RPMI8226 (cell line): ENCODE measurements at regions not wholly inside any gene's neighbourhood (a gene's known extent, or its start where the extent isn't known, plus 50 kb on each side); places are given as distances from the start of the nearest gene placed in this dataset.
"Not testable (repeated sequence)": the region's sequence is repeated elsewhere in the genome, so short reads cannot be mapped to it uniquely, and the experiment has no call there.

ENCODE experiments used
- DNase-seq: peaks from one replicate; pipeline ENCODE4 v3.0.0-alpha.2; 2015

DNA sequence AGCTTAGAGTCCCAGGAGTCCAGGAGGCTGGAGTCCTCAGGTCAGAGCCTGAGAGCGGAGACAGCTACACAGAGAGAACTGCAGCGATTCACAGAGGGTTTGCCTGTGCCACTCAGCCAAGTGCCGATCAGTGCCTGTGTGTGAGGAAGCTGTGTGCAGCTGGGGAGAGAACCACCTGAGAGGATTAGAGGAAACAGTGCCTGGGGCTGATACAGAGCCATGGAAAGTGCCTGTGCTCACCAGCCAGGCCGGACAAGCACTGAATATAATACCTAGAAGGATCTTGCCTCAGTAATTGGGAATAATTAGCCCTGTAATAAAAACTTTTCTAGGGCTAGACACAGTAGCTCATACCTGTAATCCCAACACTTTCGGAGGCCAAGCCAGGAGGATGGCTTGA, 134.7 kb downstream of the ARHGAP11B start:
- DNase-seq, result not testable (repeated sequence)

DNA sequence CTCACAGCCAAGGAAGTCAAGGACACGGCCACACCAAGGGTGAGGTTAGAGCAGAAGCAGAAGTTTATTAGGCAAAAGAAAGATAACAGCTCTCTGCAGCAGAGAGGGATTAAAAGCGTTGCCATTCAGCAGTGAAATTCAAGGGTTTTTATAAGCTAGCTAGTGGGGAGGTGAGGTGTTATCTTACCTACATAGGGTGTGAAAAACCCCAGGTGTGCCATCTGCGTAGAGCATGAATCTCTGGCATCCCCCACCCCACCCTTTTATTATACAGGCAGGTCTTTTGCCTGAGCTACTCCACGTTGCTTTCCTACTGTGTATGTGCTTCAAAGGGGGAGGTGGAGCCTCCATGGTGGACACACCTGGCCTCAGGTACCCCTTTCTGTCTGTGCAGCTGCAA, 135.4 kb downstream of the ARHGAP11B start:
- not testable (repeated sequence) for DNase-seq

GRCh38 chr15:30769390-30770124, 134.2 kb upstream of the FAN1 start:
- DNase-seq, result not testable (repeated sequence)

GRCh38 chr15:30770759-30771158, 133.0 kb upstream of the FAN1 start:
- no peak for DNase-seq

GRCh38 chr15:30783019-30783418, 120.7 kb upstream of the FAN1 start:
- no peak for DNase-seq

- DNase-seq, result no peak
These were observed 115.1 kb upstream of the FAN1 start for GRCh38 chr15:30788595-30788994.

GRCh38 chr15:30791239-30792175, 112.2 kb upstream of the FAN1 start:
- DNase-seq, result no peak

- not testable (repeated sequence) for DNase-seq
These were observed 110.9 kb upstream of the FAN1 start for GRCh38 chr15:30792843-30793242.

- no peak for DNase-seq
These were observed 109.3 kb upstream of the FAN1 start for GRCh38 chr15:30794388-30794787.

GRCh38 chr15:30799565-30799964, 104.2 kb upstream of the FAN1 start:
- DNase-seq, result peak; percentile 14

- not testable (repeated sequence) for DNase-seq
These were observed 102.4 kb upstream of the FAN1 start for GRCh38 chr15:30801140-30801895.

- DNase-seq, result not testable (repeated sequence)
These were observed 101.7 kb upstream of the FAN1 start for GRCh38 chr15:30802001-30802400.

DNA sequence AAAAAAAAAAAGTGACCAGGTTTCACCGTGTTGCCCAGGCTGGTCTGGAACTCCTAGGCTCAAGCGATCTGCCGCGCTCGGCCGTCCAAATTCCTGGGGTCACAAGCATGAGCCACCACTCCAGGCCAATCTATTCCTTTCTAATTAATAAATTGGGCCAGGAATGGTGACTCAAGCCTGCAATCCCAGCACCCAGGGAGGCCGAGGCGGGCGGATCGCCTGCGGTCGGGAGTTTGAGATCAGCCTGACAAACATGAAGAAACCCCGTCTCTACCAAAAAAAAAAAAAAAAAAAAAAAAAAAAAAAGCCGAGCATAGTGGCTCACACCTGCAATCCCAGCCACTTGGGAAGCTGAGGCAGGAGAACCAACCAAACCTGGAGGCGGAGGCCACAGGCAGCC, 100.0 kb upstream of the FAN1 start:
- not testable (repeated sequence) for DNase-seq

DNA sequence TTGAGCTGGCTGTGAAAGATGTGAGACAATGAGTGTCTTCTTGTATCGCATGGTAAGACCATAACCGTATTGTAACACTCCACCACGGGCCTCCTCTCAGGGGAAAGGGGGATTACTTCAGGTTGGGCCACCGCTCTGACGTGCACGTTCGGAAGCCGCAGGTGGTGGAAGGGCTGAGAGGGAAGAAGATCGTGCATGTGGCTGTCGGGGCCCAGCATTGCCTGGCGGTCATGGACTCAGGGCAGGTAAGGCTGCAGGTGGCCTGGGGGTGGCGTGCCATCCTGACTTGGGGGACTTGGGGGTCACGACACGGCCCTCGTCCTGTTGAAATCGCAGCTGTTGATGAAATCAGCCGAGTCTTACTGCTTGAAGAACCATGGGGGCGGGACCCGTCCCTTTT, 87.3 kb upstream of the FAN1 start:
- no peak for DNase-seq

- not testable (repeated sequence) for DNase-seq
These were observed 80.5 kb upstream of the FAN1 start for GRCh38 chr15:30823068-30823813.

- no peak for DNase-seq
These were observed 79.1 kb upstream of the FAN1 start for GRCh38 chr15:30824518-30825195.

DNA sequence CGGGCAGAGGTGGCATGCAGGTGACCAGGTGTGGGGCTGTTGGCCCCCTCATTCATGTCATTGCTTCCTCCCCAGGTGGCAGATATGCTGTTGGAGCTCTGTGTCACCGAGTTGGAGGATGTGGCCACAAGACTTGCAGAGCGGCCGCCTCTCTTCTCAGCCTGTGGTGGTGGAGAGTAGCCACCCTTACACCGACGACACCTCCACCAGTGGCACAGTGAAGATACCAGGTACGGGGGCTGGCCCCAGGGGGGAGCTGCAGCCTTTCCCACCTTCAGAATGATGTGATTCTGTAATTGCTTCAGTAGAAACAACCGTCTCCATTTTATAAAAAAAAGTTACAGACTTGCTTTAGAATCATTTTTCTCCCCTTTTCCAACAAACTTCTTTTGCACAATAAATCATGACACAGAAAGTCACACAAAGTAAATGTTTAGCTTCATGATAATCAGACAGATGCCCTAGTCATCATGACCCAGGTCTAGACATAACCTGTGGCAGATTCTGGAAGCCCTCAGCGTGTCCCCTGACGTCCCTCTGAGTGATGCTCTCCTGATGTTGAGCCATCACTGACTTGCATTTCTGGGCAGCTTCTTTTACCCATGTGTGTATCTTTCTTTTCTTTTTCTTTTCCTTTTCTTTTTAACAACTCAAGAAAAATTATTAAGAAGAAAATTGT, 76.0 kb upstream of the FAN1 start:
- no peak for DNase-seq

DNA sequence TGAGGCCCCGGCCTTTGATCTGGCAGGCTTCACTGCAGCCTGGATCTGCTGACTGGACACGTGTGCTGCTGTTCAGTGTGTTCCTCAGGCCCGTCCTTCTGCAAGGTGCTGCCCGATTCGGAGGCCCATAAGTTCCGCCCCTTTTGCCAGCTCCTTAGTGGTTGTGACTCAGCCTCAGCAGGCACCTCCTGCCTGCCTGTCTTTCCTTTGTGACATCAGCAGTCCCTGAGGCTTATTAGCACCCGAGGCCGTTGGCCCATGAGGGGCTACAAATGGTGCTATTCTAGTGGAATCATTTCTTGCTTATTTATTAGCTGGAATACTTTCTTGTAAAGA, 75.4 kb upstream of the FAN1 start:
- DNase-seq, result not testable (repeated sequence)

- no peak for DNase-seq
These were observed 72.8 kb upstream of the FAN1 start for GRCh38 chr15:30830961-30831360.

DNA sequence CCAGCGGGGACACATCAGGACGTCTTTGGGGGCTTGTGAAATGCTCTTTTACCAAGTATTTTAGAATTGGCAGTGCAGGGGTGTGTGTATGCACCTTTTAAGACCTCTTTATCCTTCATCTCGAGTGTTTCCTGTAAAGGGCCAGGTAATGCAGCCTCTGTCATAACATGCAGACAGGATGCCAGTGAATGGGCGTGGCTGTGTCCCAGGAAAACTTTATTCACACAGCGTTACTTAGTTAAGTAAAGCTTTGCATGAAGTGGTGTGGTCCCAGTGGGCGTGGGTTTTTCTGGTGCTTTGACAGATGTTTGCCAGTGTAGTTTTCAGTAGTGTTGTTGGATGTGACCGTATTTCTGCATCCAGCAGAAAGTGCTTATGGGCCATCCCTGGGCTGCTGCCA, 70.3 kb upstream of the FAN1 start:
- DNase-seq, result not testable (repeated sequence)

DNA sequence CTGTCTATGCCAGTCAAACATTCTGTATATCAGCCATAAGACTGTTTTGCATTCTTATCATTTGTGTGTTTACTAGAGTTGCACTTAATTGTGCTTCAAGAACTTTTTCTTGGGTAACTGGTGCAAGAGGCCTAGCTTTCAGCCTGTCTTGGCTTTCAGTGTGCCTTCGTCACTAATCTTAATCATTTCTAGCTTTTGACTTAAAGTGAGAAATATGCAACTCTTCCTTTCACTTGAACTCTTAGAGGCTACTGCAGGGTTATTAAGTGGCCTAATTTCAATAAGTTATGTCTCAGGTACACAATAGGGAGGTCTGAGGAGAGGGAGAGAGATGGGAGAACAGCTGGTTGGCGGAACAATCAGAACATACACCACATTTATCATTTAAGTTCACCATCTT, 62.1 kb upstream of the FAN1 start:
- DNase-seq, result not testable (repeated sequence)
